ENCODE measurements at regions not wholly inside any gene's neighbourhood (a gene's known extent, or its start where the extent isn't known, plus 50 kb on each side); places are given as distances from the start of the nearest gene placed in this dataset.

DNA sequence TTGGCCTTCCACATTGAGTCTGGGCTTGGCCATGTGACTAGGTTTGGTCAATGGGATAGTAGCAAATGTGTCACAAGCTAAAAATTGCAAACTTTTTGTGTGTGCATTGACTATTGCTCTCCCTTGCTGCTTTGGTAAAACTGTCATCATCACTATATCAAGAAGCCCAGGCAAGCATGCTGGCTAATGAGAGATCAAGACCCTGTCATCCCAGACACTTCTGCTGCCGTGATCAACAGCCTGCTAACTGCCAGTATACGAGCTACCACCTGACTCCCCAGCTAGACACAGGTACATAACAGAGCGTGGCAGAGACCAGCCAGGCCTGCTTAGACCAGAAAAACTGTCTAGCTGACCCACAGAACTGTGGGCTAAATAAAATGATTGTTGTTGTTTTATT is 456.7 kb upstream of the DCN start:
- TF ChIP-seq POLR2AphosphoS5 (IDR thresholded peaks at IDR 0.05) (no peak), POLR2A (IDR thresholded peaks at IDR 0.05) (no peak)
- TF ChIP-seq, protein P1, sequence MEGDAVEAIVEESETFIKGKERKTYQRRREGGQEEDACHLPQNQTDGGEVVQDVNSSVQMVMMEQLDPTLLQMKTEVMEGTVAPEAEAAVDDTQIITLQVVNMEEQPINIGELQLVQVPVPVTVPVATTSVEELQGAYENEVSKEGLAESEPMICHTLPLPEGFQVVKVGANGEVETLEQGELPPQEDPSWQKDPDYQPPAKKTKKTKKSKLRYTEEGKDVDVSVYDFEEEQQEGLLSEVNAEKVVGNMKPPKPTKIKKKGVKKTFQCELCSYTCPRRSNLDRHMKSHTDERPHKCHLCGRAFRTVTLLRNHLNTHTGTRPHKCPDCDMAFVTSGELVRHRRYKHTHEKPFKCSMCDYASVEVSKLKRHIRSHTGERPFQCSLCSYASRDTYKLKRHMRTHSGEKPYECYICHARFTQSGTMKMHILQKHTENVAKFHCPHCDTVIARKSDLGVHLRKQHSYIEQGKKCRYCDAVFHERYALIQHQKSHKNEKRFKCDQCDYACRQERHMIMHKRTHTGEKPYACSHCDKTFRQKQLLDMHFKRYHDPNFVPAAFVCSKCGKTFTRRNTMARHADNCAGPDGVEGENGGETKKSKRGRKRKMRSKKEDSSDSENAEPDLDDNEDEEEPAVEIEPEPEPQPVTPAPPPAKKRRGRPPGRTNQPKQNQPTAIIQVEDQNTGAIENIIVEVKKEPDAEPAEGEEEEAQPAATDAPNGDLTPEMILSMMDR (IDR thresholded peaks at IDR 0.05) = no peak
